Gastrocnemius medialis (tissue), 4 donors: ENCODE measurements at regions not wholly inside any gene's neighbourhood (a gene's known extent, or its start where the extent isn't known, plus 50 kb on each side); places are given as distances from the start of the nearest gene placed in this dataset.

Experiments used
- ATAC-seq, 2 donors: fragments of 150-250 bp; one replicate each; pipeline ENCODE4 v1.9.1; 2016
- DNase-seq, 2 donors: peaks; one replicate each; pipeline ENCODE4 v3.0.0-alpha.2; 2019
- H3K27ac ChIP-seq, 4 donors: fragments of 200-600 bp; sonication (generic); 1 replicate in 1 of 4; 2 replicates in 3 of 4; pipeline ENCODE4 v1.5.1; 2016 to 2018; ENCODE audit warnings: mild to moderate bottlenecking in 2 of 4, moderate library complexity in 1 of 4
- H3K27me3 ChIP-seq, 3 donors: fragments of 200-600 bp; sonication (generic) in 2 of 3; 1 replicate in 1 of 3; 2 replicates in 2 of 3; pipeline versions ENCODE4 v1.5.1 to v1.6.0; 2016 to 2019; ENCODE audit warnings: mild to moderate bottlenecking in 1 of 3, moderate library complexity in 1 of 3
- H3K36me3 ChIP-seq, 2 donors: fragments of 200-600 bp; sonication (generic) in 1 of 2; one replicate each; pipeline ENCODE4 v1.5.1; 2017 to 2018
- H3K4me1 ChIP-seq, 2 donors: fragments of 200-600 bp; sonication (generic) in 1 of 2; one replicate each; pipeline ENCODE4 v1.5.1; 2016 to 2017; ENCODE audit warnings: mild to moderate bottlenecking in 2 of 2
- H3K4me3 ChIP-seq, 4 donors: fragments of 200-600 bp; sonication (generic) in 3 of 4; 1 replicate in 1 of 4; 2 replicates in 3 of 4; pipeline ENCODE4 v1.5.1; 2016 to 2019; ENCODE audit warnings: mild to moderate bottlenecking in 2 of 4
- H3K9me3 ChIP-seq, 3 donors: fragments of 200-600 bp; sonication (generic) in 2 of 3; 1 replicate in 1 of 3; 2 replicates in 2 of 3; pipeline ENCODE4 v1.5.1; 2016 to 2019
- POLR2A ChIP-seq, 2 donors: fragments of 450-650 bp; IDR thresholded peaks; one replicate each; pipeline ENCODE4 v1.6.1; 2017; ENCODE audit warnings: antibody characterized with exemption in 2 of 2, mild to moderate bottlenecking in 2 of 2, moderate library complexity in 2 of 2
- in situ Hi-C, 4 donors: fragments of 200-750 bp; cut with MboI; loops; one replicate each; pipeline versions ENCODE4 v1.15.0 to v1.8.0; 2017; ENCODE audit warnings: low sequenced_read_pairs in 4 of 4
- intact Hi-C: fragments of 100-400 bp; cut with DNase I; formaldehyde crosslinking; loops from one replicate; pipeline ENCODE4 v1.15.1; 2023; ENCODE audit warnings: low total_unique reads
- TF ChIP-seq, protein P1 (sequence below), 5 experiments: fragments of 450-650 bp in 3 of 5; fragments of 200-600 bp in 2 of 5; sonication (generic) in 2 of 5; IDR thresholded peaks in 4 of 5; conservative IDR thresholded peaks in 1 of 5; 1 replicate in 4 of 5; 2 replicates in 1 of 5; pipeline ENCODE4 v1.5.1; 2016 to 2019; ENCODE audit warnings: antibody characterized with exemption in 5 of 5, mild to moderate bottlenecking in 3 of 5, moderate library complexity in 3 of 5

DNA sequence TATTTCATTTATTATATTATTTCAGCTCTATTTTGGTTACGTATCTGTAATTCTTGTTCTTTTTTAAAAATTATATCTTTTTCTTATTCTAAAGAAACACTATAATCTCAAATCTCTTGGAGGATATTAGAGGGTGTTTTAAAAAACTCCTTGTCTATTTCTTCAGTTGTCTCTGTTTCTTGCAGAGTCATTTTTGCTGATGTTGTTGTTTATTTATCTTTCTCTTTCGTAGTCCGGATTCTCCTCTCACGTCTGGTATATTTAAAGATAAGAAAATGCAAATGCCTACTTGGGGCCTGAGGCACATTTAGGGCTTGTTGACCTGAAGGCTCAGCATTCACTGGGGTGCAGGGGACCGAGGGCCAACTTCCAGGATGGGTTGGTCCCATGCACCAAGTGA, 181.2 kb upstream of the CTBP2 start:
- DNase-seq, result no peak
- Histone ChIP-seq H3K36me3 (no peaks in the 10 kb centered on the region), H3K4me1 (no peaks in the 10 kb centered on the region), H3K9me3 (no peaks in the 10 kb centered on the region), H3K27ac (no peak overlapping the region), H3K27me3 (no peaks in the 10 kb centered on the region), H3K4me3 (no peak overlapping the region)
- intact Hi-C loops, result loop anchor here (2.0 to 5.0 kb wide), 2 partner anchors 181 to 294 kb away; partner anchors contain the start of gene CTBP2
- no peak for ATAC-seq
- TF ChIP-seq POLR2A (IDR thresholded peaks at IDR 0.05), result no peak
- TF ChIP-seq, protein P1, sequence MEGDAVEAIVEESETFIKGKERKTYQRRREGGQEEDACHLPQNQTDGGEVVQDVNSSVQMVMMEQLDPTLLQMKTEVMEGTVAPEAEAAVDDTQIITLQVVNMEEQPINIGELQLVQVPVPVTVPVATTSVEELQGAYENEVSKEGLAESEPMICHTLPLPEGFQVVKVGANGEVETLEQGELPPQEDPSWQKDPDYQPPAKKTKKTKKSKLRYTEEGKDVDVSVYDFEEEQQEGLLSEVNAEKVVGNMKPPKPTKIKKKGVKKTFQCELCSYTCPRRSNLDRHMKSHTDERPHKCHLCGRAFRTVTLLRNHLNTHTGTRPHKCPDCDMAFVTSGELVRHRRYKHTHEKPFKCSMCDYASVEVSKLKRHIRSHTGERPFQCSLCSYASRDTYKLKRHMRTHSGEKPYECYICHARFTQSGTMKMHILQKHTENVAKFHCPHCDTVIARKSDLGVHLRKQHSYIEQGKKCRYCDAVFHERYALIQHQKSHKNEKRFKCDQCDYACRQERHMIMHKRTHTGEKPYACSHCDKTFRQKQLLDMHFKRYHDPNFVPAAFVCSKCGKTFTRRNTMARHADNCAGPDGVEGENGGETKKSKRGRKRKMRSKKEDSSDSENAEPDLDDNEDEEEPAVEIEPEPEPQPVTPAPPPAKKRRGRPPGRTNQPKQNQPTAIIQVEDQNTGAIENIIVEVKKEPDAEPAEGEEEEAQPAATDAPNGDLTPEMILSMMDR (IDR thresholded peaks at IDR 0.05 in 4 of 5, conservative IDR thresholded peaks at IDR 0.05 in 1 of 5), result no peak
- in situ Hi-C loops, result loop anchor here (10.0 to 25.0 kb wide), 5 partner anchors 154 to 304 kb away; partner anchors contain the start of gene CTBP2 (in 1 of the 4)

DNA sequence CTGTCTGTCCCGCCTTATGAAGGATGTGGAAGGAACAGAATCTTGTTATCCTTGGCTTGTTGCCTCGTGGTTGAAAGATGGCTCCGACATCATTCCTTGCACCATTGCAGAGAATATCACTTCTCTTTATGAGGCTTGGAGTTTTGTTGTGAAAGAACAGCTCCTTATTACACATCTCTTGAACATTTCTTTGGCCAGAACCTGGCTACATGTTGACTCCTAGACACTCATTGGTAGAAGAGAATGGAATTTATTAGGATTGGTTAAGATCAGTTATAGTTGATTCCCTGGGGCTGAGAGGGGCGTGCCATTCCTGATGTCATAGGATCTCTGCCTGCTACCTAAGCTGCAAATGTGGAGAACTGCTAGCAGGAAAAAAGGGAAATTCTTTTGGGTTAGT, 180.5 kb upstream of the CTBP2 start:
- in situ Hi-C loops (loop anchor here (10.0 to 25.0 kb wide), 5 partner anchors 154 to 304 kb away; partner anchors contain the start of gene CTBP2 (in 1 of the 4)), intact Hi-C loops (loop anchor here (5.0 kb wide), 1 partner anchor 294 kb away; no protein-coding TSS in a partner anchor)
- no peak for ATAC-seq
- Histone ChIP-seq H3K27ac (no peak overlapping the region), H3K9me3 (no peaks in the 10 kb centered on the region), H3K27me3 (no peaks in the 10 kb centered on the region), H3K36me3 (no peaks in the 10 kb centered on the region), H3K4me3 (no peak overlapping the region), H3K4me1 (no peaks in the 10 kb centered on the region)
- no peak for DNase-seq
- TF ChIP-seq, protein P1 (IDR thresholded peaks at IDR 0.05 in 4 of 5, conservative IDR thresholded peaks at IDR 0.05 in 1 of 5), result no peak
- TF ChIP-seq POLR2A (IDR thresholded peaks at IDR 0.05), result no peak

DNA sequence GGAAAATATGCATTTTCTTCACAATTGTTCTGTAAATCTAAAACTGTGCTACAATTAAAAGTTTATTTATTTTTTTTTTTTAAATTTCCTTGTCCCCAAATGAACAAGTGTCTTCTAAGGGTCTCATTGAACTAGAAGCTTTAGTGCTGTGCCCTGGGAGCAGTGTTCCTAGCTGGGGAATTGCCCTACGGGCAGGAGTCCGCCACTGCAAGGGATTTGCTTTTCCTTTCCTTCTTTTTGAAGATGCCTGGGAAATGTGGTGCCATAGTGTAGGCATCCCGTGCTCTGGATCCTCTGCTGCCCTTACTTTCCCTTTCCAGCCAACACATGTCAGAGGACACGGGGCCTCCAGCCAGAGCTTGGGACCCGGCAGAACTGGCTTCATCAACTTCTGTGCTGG, 177.1 kb upstream of the CTBP2 start:
- Histone ChIP-seq H3K36me3 (no peaks in the 10 kb centered on the region), H3K4me1 (peaks cover 0 to 8% of the 10 kb centered on the region in 2 donors), H3K4me3 (no peak overlapping the region), H3K27ac (no peak overlapping the region), H3K27me3 (no peaks in the 10 kb centered on the region), H3K9me3 (no peaks in the 10 kb centered on the region)
- in situ Hi-C loops, result loop anchor here in 2 of 4 donors (10.0 to 25.0 kb wide), 4 partner anchors 150 to 300 kb away; partner anchors contain the start of gene CTBP2 (in 1 of the 2)
- ATAC-seq (no peak), DNase-seq (no peak)
- intact Hi-C loops, result no loop called here
- TF ChIP-seq POLR2A (IDR thresholded peaks at IDR 0.05), result no peak
- TF ChIP-seq, protein P1 (IDR thresholded peaks at IDR 0.05 in 4 of 5, conservative IDR thresholded peaks at IDR 0.05 in 1 of 5), result no peak

DNA sequence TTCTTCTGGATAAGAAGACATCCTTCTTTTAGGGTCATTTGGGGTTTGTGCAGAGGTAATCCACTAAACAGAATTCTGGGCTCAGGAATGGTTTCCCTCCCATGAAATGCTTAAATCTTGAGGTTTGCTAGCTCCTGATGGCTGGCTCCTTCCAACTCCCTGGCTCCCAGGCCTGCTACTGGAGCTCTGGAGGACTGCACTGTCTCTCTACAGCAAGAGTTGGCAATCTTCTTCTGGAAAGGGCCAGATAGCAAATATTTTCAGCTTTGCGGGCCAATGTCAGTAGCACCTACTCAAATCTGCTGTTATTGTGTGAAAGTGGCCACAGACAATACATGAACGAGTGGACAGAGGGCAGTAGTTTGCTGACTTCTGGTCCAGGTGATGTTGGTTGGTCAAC, 174.2 kb upstream of the CTBP2 start:
- Histone ChIP-seq H3K27ac (no peak overlapping the region), H3K36me3 (no peaks in the 10 kb centered on the region), H3K27me3 (no peaks in the 10 kb centered on the region), H3K4me3 (no peak overlapping the region), H3K9me3 (no peaks in the 10 kb centered on the region), H3K4me1 (peaks cover 0 to 8% of the 10 kb centered on the region in 2 donors)
- intact Hi-C loops, result no loop called here
- no peak for ATAC-seq
- TF ChIP-seq, protein P1 (IDR thresholded peaks at IDR 0.05 in 4 of 5, conservative IDR thresholded peaks at IDR 0.05 in 1 of 5), result no peak
- TF ChIP-seq POLR2A (IDR thresholded peaks at IDR 0.05), result no peak
- DNase-seq, result no peak
- in situ Hi-C loops, result loop anchor here in 2 of 4 donors (10.0 to 25.0 kb wide), 4 partner anchors 147 to 297 kb away; partner anchors contain the start of gene CTBP2 (in 1 of the 2)
